Suprapubic skin (tissue), 4 donors: ENCODE measurements at regions not wholly inside any gene's neighbourhood (a gene's known extent, or its start where the extent isn't known, plus 50 kb on each side); places are given as distances from the start of the nearest gene placed in this dataset.

Experiments
- DNase-seq, 2 donors: peaks; one replicate each; pipeline ENCODE4 v3.0.0-alpha.2; 2019; ENCODE audit warnings: low spot score in 2 of 2
- H3K27ac ChIP-seq: fragments of 200-600 bp; sonication (generic); one replicate; pipeline ENCODE4 v1.5.1; 2019
- H3K27me3 ChIP-seq: fragments of 200-600 bp; sonication (generic); one replicate; pipeline ENCODE4 v1.5.1; 2019
- H3K36me3 ChIP-seq: fragments of 200-600 bp; sonication (generic); one replicate; pipeline ENCODE4 v1.5.1; 2019
- H3K4me1 ChIP-seq: fragments of 200-600 bp; sonication (generic); one replicate; pipeline ENCODE4 v1.5.1; 2019
- H3K4me3 ChIP-seq: fragments of 200-600 bp; sonication (generic); one replicate; pipeline ENCODE4 v1.5.1; 2019; ENCODE audit warnings: mild to moderate bottlenecking
- H3K9me3 ChIP-seq: fragments of 200-600 bp; sonication (generic); one replicate; pipeline ENCODE4 v1.5.1; 2019
- EP300 ChIP-seq: sonication (generic); formaldehyde crosslinking; IDR thresholded peaks from one replicate; pipeline ENCODE4 v1.6.1; 2017; ENCODE audit warnings: antibody characterized with exemption
- POLR2A ChIP-seq, 2 donors: fragments of 450-650 bp; IDR thresholded peaks; one replicate each; pipeline ENCODE4 v1.6.1; 2017; ENCODE audit warnings: antibody characterized with exemption in 2 of 2, mild to moderate bottlenecking in 2 of 2, moderate library complexity in 2 of 2
- POLR2AphosphoS5 ChIP-seq, 3 donors: sonication (generic); formaldehyde crosslinking; IDR thresholded peaks; one replicate each; pipeline ENCODE4 v1.6.1; 2017; ENCODE audit warnings: antibody characterized with exemption in 3 of 3
- WGBS: methylation state at CpG from one replicate; pipeline ENCODE4 v1.1.5; 2018; 5-methylcytosine and 5-hydroxymethylcytosine counted together
- TF ChIP-seq, protein P1 (sequence below), 2 donors: fragments of 200-600 bp in 1 of 2; fragments of 450-650 bp in 1 of 2; sonication (generic) in 1 of 2; IDR thresholded peaks; one replicate each; pipeline ENCODE4 v1.5.1; 2016 to 2019; ENCODE audit warnings: antibody characterized with exemption in 2 of 2, mild to moderate bottlenecking in 1 of 2, moderate library complexity in 1 of 2

DNA sequence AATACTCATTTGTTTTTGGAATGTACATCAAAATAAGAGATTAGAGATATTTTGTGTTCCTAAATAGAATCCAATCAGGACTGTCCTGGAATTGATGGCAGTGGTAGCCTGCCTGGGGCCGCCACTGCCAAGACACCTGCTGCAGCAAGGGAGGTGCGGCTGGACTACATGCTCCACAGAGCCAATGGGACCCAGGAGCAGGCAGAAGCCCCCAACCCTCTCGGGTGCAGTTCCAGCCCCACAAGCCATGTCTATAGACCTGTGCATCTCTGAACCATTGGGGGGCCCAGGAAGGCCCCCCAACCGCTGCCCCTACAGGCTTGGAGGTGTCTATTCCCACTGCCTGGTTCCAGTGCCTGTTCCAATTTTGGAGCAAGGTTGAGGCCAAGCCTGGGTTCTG is 1524.3 kb downstream of the PCDH18 start:
- Histone ChIP-seq H3K36me3 (no peaks in the 10 kb centered on the region), H3K4me1 (no peaks in the 10 kb centered on the region), H3K9me3 (no peaks in the 10 kb centered on the region), H3K4me3 (no peak overlapping the region), H3K27me3 (no peaks in the 10 kb centered on the region), H3K27ac (no peak overlapping the region)
- WGBS: 68% methylated on average over 4 of the region's 4 CpGs
- no peak for DNase-seq
- TF ChIP-seq POLR2AphosphoS5 (IDR thresholded peaks at IDR 0.05): no peak
- no peak for TF ChIP-seq EP300
- no peak for TF ChIP-seq POLR2A (IDR thresholded peaks at IDR 0.05)
- TF ChIP-seq, protein P1, sequence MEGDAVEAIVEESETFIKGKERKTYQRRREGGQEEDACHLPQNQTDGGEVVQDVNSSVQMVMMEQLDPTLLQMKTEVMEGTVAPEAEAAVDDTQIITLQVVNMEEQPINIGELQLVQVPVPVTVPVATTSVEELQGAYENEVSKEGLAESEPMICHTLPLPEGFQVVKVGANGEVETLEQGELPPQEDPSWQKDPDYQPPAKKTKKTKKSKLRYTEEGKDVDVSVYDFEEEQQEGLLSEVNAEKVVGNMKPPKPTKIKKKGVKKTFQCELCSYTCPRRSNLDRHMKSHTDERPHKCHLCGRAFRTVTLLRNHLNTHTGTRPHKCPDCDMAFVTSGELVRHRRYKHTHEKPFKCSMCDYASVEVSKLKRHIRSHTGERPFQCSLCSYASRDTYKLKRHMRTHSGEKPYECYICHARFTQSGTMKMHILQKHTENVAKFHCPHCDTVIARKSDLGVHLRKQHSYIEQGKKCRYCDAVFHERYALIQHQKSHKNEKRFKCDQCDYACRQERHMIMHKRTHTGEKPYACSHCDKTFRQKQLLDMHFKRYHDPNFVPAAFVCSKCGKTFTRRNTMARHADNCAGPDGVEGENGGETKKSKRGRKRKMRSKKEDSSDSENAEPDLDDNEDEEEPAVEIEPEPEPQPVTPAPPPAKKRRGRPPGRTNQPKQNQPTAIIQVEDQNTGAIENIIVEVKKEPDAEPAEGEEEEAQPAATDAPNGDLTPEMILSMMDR (IDR thresholded peaks at IDR 0.05): no peak

DNA sequence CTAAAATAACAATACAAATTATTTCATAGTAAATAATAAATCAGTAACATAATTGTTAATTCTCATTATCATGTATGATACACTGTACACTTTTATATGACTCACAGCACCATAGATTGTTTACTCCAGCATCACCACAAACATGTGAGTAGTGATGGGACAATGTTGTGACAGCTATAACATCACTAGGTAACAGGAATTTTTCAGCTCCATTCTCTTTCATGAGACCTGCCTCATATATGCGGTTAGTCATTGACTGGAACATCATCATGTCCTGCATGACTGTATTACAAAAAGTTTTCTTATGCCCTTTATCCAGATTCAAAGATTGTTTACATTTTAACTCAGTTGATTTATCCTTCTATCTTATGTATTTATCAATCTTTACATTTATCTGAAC is 1530.0 kb downstream of the PCDH18 start:
- H3K4me3 ChIP-seq: no peak overlapping the region
- H3K36me3 ChIP-seq: no peaks in the 10 kb centered on the region
- 96% methylated on average over 1 of the region's 1 CpG for WGBS
- no peak for DNase-seq
- H3K27me3 ChIP-seq: no peaks in the 10 kb centered on the region
- H3K9me3 ChIP-seq: no peaks in the 10 kb centered on the region
- H3K4me1 ChIP-seq: no peaks in the 10 kb centered on the region
- TF ChIP-seq, protein P1 (IDR thresholded peaks at IDR 0.05): no peak
- TF ChIP-seq EP300: no peak
- H3K27ac ChIP-seq: no peak overlapping the region

DNA sequence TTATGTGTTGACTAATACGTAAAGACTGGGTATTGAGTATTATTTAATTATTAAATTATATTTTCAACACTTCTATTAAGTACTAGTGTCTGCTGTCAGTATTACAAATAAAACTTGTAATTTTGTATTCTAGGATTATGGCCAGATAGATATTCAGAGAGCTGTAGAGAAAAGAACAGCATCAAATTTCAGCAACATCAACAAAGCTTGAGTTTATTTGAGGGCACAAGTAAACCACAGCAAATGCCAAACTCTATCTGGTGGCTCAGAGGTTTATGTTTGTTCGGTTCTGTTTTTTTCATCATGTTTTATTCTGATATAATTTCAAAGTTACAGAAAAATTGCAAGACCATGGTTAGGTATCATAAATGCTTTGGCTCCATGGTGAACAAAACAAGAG is 1530.5 kb downstream of the PCDH18 start:
- 86% methylated on average over 2 of the region's 2 CpGs for WGBS
- no peak for DNase-seq
- Histone ChIP-seq H3K27me3 (no peaks in the 10 kb centered on the region), H3K27ac (no peak overlapping the region), H3K9me3 (no peaks in the 10 kb centered on the region), H3K4me1 (no peaks in the 10 kb centered on the region), H3K36me3 (no peaks in the 10 kb centered on the region), H3K4me3 (no peak overlapping the region)
- TF ChIP-seq, protein P1 (IDR thresholded peaks at IDR 0.05): no peak
- TF ChIP-seq POLR2AphosphoS5 (IDR thresholded peaks at IDR 0.05): no peak
- TF ChIP-seq POLR2A (IDR thresholded peaks at IDR 0.05): no peak
- no peak for TF ChIP-seq EP300

DNA sequence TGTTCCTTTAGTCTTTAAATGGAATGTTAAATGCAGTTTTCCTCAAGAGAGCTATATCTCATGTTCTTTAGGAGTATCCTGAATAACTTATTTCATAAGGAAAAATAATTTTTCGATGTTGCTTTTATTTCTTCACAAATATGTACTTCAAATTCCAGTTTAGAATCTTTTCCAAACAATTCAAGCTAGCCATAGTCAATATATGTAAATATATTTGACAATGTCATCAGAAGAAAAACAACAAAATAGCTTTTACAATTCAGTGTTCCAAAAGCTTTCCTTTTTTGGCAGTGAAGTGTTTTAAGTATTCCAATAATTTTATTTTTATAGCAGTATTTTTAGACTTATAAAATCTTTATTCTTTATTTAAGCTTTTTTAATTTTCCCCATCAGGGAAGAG is 1532.0 kb downstream of the PCDH18 start:
- no peaks in the 10 kb centered on the region for H3K36me3 ChIP-seq
- no peak for DNase-seq
- no peak overlapping the region for H3K4me3 ChIP-seq
- TF ChIP-seq EP300: no peak
- TF ChIP-seq POLR2AphosphoS5 (IDR thresholded peaks at IDR 0.05): no peak
- no peak for TF ChIP-seq POLR2A (IDR thresholded peaks at IDR 0.05)
- TF ChIP-seq, protein P1 (IDR thresholded peaks at IDR 0.05): no peak
- H3K27ac ChIP-seq: no peak overlapping the region
- WGBS: 67% methylated on average over 1 of the region's 1 CpG
- H3K9me3 ChIP-seq: no peaks in the 10 kb centered on the region
- H3K27me3 ChIP-seq: no peaks in the 10 kb centered on the region
- no peaks in the 10 kb centered on the region for H3K4me1 ChIP-seq

DNA sequence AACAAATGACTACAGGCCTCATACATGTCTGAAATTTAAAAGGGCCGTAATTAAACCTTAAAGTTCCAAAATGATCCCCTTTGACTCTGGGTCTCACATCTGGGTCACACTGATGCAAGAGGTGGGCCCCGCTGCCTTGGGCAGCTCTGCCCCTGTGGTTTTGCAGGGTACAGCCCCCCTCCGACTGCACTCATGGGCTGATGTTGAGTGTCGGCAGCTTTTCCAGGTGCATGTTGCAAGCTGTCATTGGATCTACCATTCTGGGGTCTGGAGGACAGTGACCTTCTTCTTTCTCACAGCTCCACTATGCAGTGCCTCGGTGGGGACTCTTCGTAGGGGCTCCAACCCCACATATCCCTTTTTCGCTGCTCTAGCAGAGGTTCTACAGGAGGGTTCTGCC is 1537.9 kb downstream of the PCDH18 start:
- WGBS: 94% methylated on average over 7 of the region's 7 CpGs

More for the DNA sequence above, 1537.9 kb downstream of the PCDH18 start:
- TF ChIP-seq EP300: no peak
- no peak for TF ChIP-seq POLR2A (IDR thresholded peaks at IDR 0.05)
- TF ChIP-seq POLR2AphosphoS5 (IDR thresholded peaks at IDR 0.05): no peak
- TF ChIP-seq, protein P1 (IDR thresholded peaks at IDR 0.05): no peak
- Histone ChIP-seq H3K27ac (no peak overlapping the region), H3K4me3 (no peak overlapping the region), H3K27me3 (no peaks in the 10 kb centered on the region), H3K9me3 (no peaks in the 10 kb centered on the region), H3K4me1 (no peaks in the 10 kb centered on the region), H3K36me3 (no peaks in the 10 kb centered on the region)
- DNase-seq: no peak
